Immature natural killer cell (primary cell): ENCODE measurements at regions not wholly inside any gene's neighbourhood (a gene's known extent, or its start where the extent isn't known, plus 50 kb on each side); places are given as distances from the start of the nearest gene placed in this dataset.

ENCODE experiments used
- DNase-seq, 3 donors: peaks; one replicate each; pipeline ENCODE4 v3.0.0; 2022; ENCODE audit warnings: mixed read lengths in 1 of 3
- H3K27ac Mint-ChIP-seq, 6 donors: one replicate each; pipeline ENCODE4 v1.8.0; 2020; ENCODE audit warnings: mixed read lengths in 6 of 6, mild to moderate bottlenecking in 5 of 6, inconsistent platforms in 4 of 6, moderate library complexity in 3 of 6
- H3K27me3 Mint-ChIP-seq, 3 donors: one replicate each; pipeline ENCODE4 v1.8.0; 2020 to 2021; ENCODE audit warnings: low read depth in 3 of 3, mild to moderate bottlenecking in 3 of 3, mixed read lengths in 3 of 3, moderate library complexity in 3 of 3, inconsistent platforms in 1 of 3
- H3K36me3 Mint-ChIP-seq, 3 donors: one replicate each; pipeline ENCODE4 v1.8.0; 2020; ENCODE audit warnings: mixed read lengths in 3 of 3, inconsistent platforms in 2 of 3, mild to moderate bottlenecking in 2 of 3
- H3K4me1 Mint-ChIP-seq, 2 donors: one replicate each; pipeline ENCODE4 v1.8.0; 2020; ENCODE audit warnings: inconsistent platforms in 2 of 2, mild to moderate bottlenecking in 2 of 2, mixed read lengths in 2 of 2, moderate library complexity in 1 of 2
- H3K4me3 Mint-ChIP-seq, 5 donors: one replicate each; pipeline ENCODE4 v1.8.0; 2020; ENCODE audit warnings: mild to moderate bottlenecking in 5 of 5, mixed read lengths in 5 of 5, inconsistent platforms in 3 of 5, moderate library complexity in 3 of 5
- H3K9me3 Mint-ChIP-seq, 6 donors: one replicate each; pipeline ENCODE4 v1.8.0; 2020; ENCODE audit warnings: mild to moderate bottlenecking in 6 of 6, mixed read lengths in 6 of 6, inconsistent platforms in 4 of 6, moderate library complexity in 3 of 6

GRCh38 chr7:113799896-113800295 is 118.9 kb downstream of the PPP1R3A start:
- peaks cover 0 to 21% (median 9%) of the 10 kb centered on the region in 6 donors for H3K9me3 Mint-ChIP-seq

DNA sequence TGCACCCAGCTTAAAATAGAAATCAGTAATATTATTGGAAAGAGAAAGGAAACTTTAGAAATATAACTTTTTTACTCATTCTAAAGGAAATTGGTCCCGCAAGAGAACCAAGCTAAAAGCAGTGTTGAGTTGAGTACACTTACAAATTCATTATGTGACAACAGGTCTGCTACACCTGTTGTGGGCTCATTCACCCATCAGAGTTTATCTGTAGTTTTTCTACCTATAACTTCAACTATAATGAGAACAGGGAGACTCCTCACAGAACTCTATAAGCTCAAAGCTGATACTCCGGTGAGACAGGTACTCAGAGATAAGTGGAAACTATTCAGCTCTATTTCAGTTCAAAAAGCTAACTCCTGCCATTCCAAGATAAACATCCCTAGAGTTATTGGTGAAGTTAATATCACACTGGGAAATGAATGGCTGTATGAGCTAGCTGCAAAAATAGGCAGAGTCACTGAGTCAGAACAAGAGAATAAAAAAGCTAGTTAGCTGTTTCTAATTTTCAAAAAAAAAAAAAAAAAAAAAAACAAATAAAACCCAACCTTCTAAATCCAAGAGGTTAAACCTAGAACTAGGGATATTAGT is 121.3 kb downstream of the PPP1R3A start:
- H3K4me3 Mint-ChIP-seq = no peak overlapping the region
- H3K4me1 Mint-ChIP-seq = no peaks in the 10 kb centered on the region
- no peaks in the 10 kb centered on the region for H3K36me3 Mint-ChIP-seq
- no peak for DNase-seq
- H3K27ac Mint-ChIP-seq = no peak overlapping the region
- no peaks in the 10 kb centered on the region for H3K27me3 Mint-ChIP-seq
- peaks cover 0 to 25% (median 9%) of the 10 kb centered on the region in 6 donors for H3K9me3 Mint-ChIP-seq

More at GRCh38 chr7:113799896-113800295, 118.9 kb downstream of the PPP1R3A start:
- no peaks in the 10 kb centered on the region for H3K4me1 Mint-ChIP-seq
- peaks cover 0 to 4% (median 0%) of the 10 kb centered on the region in 3 donors for H3K36me3 Mint-ChIP-seq
- H3K27ac Mint-ChIP-seq = no peak overlapping the region
- H3K4me3 Mint-ChIP-seq = no peak overlapping the region
- DNase-seq = no peak
- no peaks in the 10 kb centered on the region for H3K27me3 Mint-ChIP-seq

- Mint-ChIP-seq H3K27me3 (no peaks in the 10 kb centered on the region), H3K27ac (no peak overlapping the region), H3K9me3 (peaks cover 0 to 23% (median 11%) of the 10 kb centered on the region in 6 donors), H3K4me1 (no peaks in the 10 kb centered on the region), H3K4me3 (no peak overlapping the region), H3K36me3 (peaks cover 0 to under 1% (median 0%) of the 10 kb centered on the region in 3 donors)
- DNase-seq = no peak
These were observed 122.3 kb downstream of the PPP1R3A start for GRCh38 chr7:113796557-113796956.

- Mint-ChIP-seq H3K4me3 (no peak overlapping the region), H3K36me3 (peaks cover 0 to 4% (median 0%) of the 10 kb centered on the region in 3 donors), H3K9me3 (peaks cover 0 to 24% (median 13%) of the 10 kb centered on the region in 6 donors), H3K4me1 (no peaks in the 10 kb centered on the region), H3K27ac (no peak overlapping the region), H3K27me3 (peaks cover 0 to 2% (median 0%) of the 10 kb centered on the region in 3 donors)
- no peak for DNase-seq
These were observed 124.2 kb downstream of the PPP1R3A start for GRCh38 chr7:113794573-113794972.

DNA sequence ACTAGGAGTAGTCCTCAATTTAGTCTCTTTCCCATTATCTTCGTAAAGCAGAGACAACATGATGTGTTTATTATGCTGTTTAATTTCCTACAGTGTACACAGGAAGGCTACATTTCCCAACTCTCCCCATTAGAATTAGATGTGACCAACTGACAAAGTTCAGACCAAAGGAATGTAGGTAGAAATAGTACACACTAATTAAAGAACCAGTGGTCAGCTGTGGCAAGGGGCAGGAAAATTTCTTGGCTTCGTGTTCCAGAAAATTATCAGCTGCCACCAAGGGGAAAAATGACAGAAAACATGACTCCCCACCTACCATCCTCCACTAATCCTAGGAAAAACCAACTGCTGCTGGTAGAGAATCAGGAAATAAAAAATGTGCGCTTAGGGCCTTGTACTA is 125.6 kb downstream of the PPP1R3A start:
- Mint-ChIP-seq H3K9me3 (peaks cover 0 to 25% (median 13%) of the 10 kb centered on the region in 6 donors), H3K36me3 (peaks cover 0 to 4% (median 0%) of the 10 kb centered on the region in 3 donors), H3K4me1 (no peaks in the 10 kb centered on the region), H3K4me3 (no peak overlapping the region), H3K27me3 (peaks cover 0 to 2% (median 0%) of the 10 kb centered on the region in 3 donors), H3K27ac (no peak overlapping the region)
- DNase-seq = no peak

GRCh38 chr7:113790025-113790424 is 128.8 kb downstream of the PPP1R3A start:
- Mint-ChIP-seq H3K27ac (no peak overlapping the region), H3K27me3 (peaks cover 0 to 2% (median 0%) of the 10 kb centered on the region in 3 donors), H3K9me3 (peaks cover 0 to 25% (median 17%) of the 10 kb centered on the region in 6 donors), H3K36me3 (peaks cover 0 to 4% (median 0%) of the 10 kb centered on the region in 3 donors), H3K4me1 (no peaks in the 10 kb centered on the region), H3K4me3 (no peak overlapping the region)
- no peak for DNase-seq

- Mint-ChIP-seq H3K4me1 (no peaks in the 10 kb centered on the region), H3K27ac (no peak overlapping the region), H3K9me3 (peaks cover 0 to 14% (median 12%) of the 10 kb centered on the region in 6 donors), H3K27me3 (peaks cover 0 to 2% (median 0%) of the 10 kb centered on the region in 3 donors), H3K4me3 (no peak overlapping the region), H3K36me3 (peaks cover 0 to 4% (median 0%) of the 10 kb centered on the region in 3 donors)
- no peak for DNase-seq
These were observed 131.7 kb downstream of the PPP1R3A start for GRCh38 chr7:113787106-113787505.

DNA sequence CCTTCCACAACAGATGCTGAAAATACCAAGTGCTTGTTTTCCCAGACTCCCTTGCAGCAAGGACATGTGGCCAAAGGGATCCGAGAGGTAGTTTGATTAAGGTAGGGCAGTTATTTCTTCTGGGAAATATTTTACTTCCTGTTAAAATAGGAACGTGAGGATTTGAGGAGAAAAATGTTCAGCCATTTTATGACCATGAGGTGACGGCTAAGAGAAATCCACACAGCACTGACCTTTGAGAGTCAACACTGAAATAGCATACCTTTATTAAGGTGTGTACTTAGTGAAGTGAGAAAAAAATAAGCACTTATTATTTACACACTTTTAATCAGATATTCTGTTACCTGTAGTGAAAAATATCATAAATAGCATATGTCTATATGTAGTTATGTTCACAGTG is 133.9 kb downstream of the PPP1R3A start:
- Mint-ChIP-seq H3K4me3 (no peak overlapping the region), H3K27me3 (peaks cover 0 to 2% (median 0%) of the 10 kb centered on the region in 3 donors), H3K27ac (no peak overlapping the region), H3K9me3 (peaks cover 0 to 7% (median 5%) of the 10 kb centered on the region in 6 donors), H3K36me3 (no peaks in the 10 kb centered on the region), H3K4me1 (no peaks in the 10 kb centered on the region)
- DNase-seq = no peak

- no peaks in the 10 kb centered on the region for H3K36me3 Mint-ChIP-seq
- no peak overlapping the region for H3K4me3 Mint-ChIP-seq
- H3K9me3 Mint-ChIP-seq = peaks cover 0 to 6% (median 5%) of the 10 kb centered on the region in 6 donors
- H3K27me3 Mint-ChIP-seq = no peaks in the 10 kb centered on the region
- DNase-seq = no peak
- H3K27ac Mint-ChIP-seq = no peak overlapping the region
- no peaks in the 10 kb centered on the region for H3K4me1 Mint-ChIP-seq
These were observed 134.5 kb downstream of the PPP1R3A start for GRCh38 chr7:113784316-113784715.

DNA sequence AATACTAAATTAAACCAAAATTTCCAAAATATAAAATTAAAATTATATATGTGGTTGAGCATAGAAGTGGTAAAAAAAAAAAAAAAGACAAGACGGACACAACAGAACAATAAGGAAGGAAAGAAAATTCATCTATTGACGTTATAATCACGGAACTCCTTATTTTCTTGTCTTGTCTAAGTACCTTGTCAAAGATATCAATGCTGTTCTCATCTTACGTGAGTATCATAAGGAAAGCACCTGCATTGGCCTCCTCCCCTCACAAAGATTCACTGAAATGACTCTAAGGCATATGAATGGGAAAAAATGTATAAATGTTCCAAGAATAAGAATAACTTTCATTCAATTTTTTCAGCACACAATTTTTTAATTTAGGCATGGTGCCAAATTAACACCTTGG is 135.4 kb downstream of the PPP1R3A start:
- no peak overlapping the region for H3K27ac Mint-ChIP-seq
- no peak overlapping the region for H3K4me3 Mint-ChIP-seq
- peaks cover 0 to 5% (median 4%) of the 10 kb centered on the region in 6 donors for H3K9me3 Mint-ChIP-seq
- no peaks in the 10 kb centered on the region for H3K36me3 Mint-ChIP-seq
- no peak for DNase-seq
- no peaks in the 10 kb centered on the region for H3K4me1 Mint-ChIP-seq
- no peaks in the 10 kb centered on the region for H3K27me3 Mint-ChIP-seq

GRCh38 chr7:113775804-113776203 is 143.0 kb downstream of the PPP1R3A start:
- Mint-ChIP-seq H3K4me3 (no peak overlapping the region), H3K27me3 (no peaks in the 10 kb centered on the region), H3K4me1 (no peaks in the 10 kb centered on the region), H3K9me3 (peaks cover 0 to 8% (median 2%) of the 10 kb centered on the region in 6 donors), H3K27ac (no peak overlapping the region), H3K36me3 (no peaks in the 10 kb centered on the region)
- DNase-seq = no peak

DNA sequence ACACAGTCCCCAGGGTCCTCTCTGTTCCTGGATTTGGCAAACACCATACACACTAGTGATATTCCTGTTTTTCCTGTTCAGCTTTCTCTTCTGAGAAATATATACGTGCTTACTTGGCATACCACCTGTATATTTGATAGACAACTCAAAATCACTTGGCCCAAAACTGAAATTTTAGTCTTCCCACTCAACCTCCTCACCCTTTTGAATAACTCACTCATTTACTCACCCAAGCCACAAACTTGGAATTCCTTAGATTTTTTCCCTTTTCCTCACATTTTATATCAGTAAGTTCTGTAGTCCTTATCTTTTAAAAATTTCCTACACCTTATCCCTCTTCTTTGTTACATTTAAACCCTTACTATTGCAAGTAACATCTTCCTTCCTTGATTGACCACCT is 143.4 kb downstream of the PPP1R3A start:
- no peak for DNase-seq
- no peaks in the 10 kb centered on the region for H3K36me3 Mint-ChIP-seq
- H3K9me3 Mint-ChIP-seq = peaks cover 0 to 8% (median 5%) of the 10 kb centered on the region in 6 donors
- H3K4me3 Mint-ChIP-seq = no peak overlapping the region
- no peaks in the 10 kb centered on the region for H3K27me3 Mint-ChIP-seq
- no peaks in the 10 kb centered on the region for H3K4me1 Mint-ChIP-seq
- no peak overlapping the region for H3K27ac Mint-ChIP-seq

DNA sequence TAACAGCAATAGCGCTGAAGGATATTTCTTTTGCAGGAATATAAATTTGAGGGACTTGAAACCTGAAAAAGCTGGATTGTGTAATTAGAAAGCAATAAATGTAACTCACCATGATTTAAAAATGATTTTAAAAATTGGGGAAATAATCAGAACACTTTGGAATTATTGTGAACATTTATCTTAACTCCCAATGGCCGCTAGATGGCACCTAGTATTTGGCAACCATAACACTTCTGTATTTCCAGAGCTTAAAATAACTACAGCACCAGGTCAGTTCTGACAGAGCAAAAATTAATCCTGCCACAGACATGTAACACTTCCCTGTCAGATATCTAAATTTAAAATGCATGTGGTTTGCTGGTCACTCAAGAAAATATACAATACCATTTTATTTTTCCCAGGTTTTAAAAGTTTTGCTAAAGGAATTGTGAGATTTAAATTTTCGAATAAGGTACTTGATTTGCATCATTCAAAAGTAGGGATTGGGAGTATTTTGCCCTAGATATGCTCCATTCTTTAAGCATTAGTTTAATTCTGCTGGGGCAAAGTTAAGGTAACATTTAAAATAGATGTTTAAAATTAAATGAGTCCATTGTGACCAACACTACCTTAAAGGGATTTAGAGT is 144.5 kb downstream of the PPP1R3A start:
- no peak overlapping the region for H3K4me3 Mint-ChIP-seq
- H3K36me3 Mint-ChIP-seq = no peaks in the 10 kb centered on the region
- DNase-seq = no peak
- H3K27ac Mint-ChIP-seq = no peak overlapping the region
- peaks cover 4 to 12% (median 7%) of the 10 kb centered on the region in 6 donors for H3K9me3 Mint-ChIP-seq
- H3K4me1 Mint-ChIP-seq = no peaks in the 10 kb centered on the region
- peaks cover 0 to 3% (median 0%) of the 10 kb centered on the region in 3 donors for H3K27me3 Mint-ChIP-seq

GRCh38 chr7:113770146-113770738 is 148.6 kb downstream of the PPP1R3A start:
- H3K9me3 Mint-ChIP-seq = peaks cover 4 to 16% (median 7%) of the 10 kb centered on the region in 6 donors
- H3K36me3 Mint-ChIP-seq = no peaks in the 10 kb centered on the region
- no peak for DNase-seq
- peaks cover 0 to 5% (median 0%) of the 10 kb centered on the region in 3 donors for H3K27me3 Mint-ChIP-seq
- H3K4me1 Mint-ChIP-seq = no peaks in the 10 kb centered on the region
- H3K4me3 Mint-ChIP-seq = no peak overlapping the region
- no peak overlapping the region for H3K27ac Mint-ChIP-seq
